HepG2 (cell line): ENCODE measurements at regions not wholly inside any gene's neighbourhood (a gene's known extent, or its start where the extent isn't known, plus 50 kb on each side); places are given as distances from the start of the nearest gene placed in this dataset.
A peak's percentile ranks its signal among the peaks of the same experiment; 100 is the strongest.

Experiments
- AHDC1 ChIP-seq: sonication (generic); formaldehyde crosslinking; IDR thresholded peaks from 2 replicates; pipeline ENCODE4 v1.5.1; 2020; ENCODE audit warnings: mild to moderate bottlenecking, missing genetic modification reagents, borderline replicate concordance
- ELF4 ChIP-seq: sonication (generic); formaldehyde crosslinking; IDR thresholded peaks from 2 replicates; pipeline ENCODE4 v1.5.0; 2020; ENCODE audit warnings: missing genetic modification reagents, mild to moderate bottlenecking, moderate library complexity, borderline replicate concordance
- HMG20A ChIP-seq: IDR thresholded peaks from 2 replicates; pipeline ENCODE4 v1.6.1; 2016; ENCODE audit warnings: borderline replicate concordance
- KDM5B ChIP-seq: sonication (generic); formaldehyde crosslinking; IDR thresholded peaks from 2 replicates; pipeline ENCODE4 v1.4.0; 2020; ENCODE audit warnings: missing genetic modification reagents, mild to moderate bottlenecking, borderline replicate concordance
- MYNN ChIP-seq: sonication (generic); formaldehyde crosslinking; IDR thresholded peaks from 2 replicates; pipeline ENCODE4 v1.4.0; 2020; ENCODE audit warnings: mild to moderate bottlenecking, low read depth, missing genetic modification reagents
- ZNF275 ChIP-seq: sonication (generic); formaldehyde crosslinking; IDR thresholded peaks from 2 replicates; pipeline ENCODE4 v1.8.0; 2022; ENCODE audit warnings: missing genetic modification reagents, mild to moderate bottlenecking, inconsistent platforms, borderline replicate concordance
- ZNF572 ChIP-seq: sonication (generic); formaldehyde crosslinking; IDR thresholded peaks from 2 replicates; pipeline ENCODE4 v1.5.1; 2020; ENCODE audit warnings: mild to moderate bottlenecking, missing genetic modification reagents
- ZNF720 ChIP-seq: sonication (generic); formaldehyde crosslinking; IDR thresholded peaks from 2 replicates; pipeline ENCODE4 v1.4.0; 2020; ENCODE audit warnings: missing genetic modification reagents
- TF ChIP-seq, protein P1 (sequence below): sonication (generic); formaldehyde crosslinking; IDR thresholded peaks from 2 replicates; pipeline ENCODE4 v1.8.1; 2023; ENCODE audit warnings: mild to moderate bottlenecking, missing genetic modification reagents, borderline replicate concordance
- TF ChIP-seq, protein P2 (sequence below): sonication (generic); formaldehyde crosslinking; IDR thresholded peaks from 2 replicates; pipeline ENCODE4 v1.8.0; 2022; ENCODE audit warnings: mild to moderate bottlenecking, missing genetic modification reagents, borderline replicate concordance
- TF ChIP-seq, protein P3 (sequence below): sonication (generic); formaldehyde crosslinking; IDR thresholded peaks from 2 replicates; pipeline ENCODE4 v1.4.0; 2020; ENCODE audit warnings: mild to moderate bottlenecking, missing genetic modification reagents

DNA sequence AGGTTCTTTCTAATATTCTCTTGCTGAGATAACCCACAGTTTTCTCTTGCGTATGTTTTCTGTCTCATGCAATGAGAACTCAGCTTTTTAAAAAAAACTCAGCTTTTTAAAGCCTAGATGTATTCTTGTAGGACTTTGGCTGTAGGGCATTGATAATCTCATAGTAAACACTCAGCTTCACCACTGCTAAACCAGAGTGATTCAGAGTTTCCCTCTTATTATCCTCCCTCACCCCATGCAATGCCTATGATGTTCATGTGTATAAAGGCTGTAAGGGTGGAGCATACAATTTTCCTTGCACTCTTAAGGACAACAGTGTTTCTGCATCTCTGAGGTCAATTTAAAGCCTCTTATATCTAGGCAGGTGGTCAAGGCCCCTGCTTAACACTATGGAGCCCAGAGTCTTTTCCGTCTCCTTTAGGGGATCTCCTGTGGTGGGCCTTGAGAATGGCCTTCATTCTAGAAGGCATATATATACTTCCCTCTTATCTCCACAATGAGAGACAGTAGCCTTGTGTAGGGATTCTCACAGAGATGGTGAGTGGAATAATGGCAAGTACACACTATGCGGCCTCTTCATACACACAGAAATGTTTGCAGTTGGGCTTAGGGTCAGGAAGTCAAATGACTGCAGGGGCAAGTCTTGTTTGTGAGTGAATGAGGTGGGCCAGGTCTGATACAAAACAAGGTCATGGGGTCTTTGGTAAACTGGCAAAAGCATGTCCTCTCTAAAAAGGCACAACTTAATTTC, 279.6 kb downstream of the HS3ST3A1 start (continued):
- TF ChIP-seq ZNF275: no peak
- TF ChIP-seq, protein P1, sequence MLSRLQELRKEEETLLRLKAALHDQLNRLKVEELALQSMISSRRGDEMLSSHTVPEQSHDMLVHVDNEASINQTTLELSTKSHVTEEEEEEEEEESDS: no peak
- TF ChIP-seq ZNF572 (CRISPR knock-in tag): no peak
- TF ChIP-seq, protein P2, sequence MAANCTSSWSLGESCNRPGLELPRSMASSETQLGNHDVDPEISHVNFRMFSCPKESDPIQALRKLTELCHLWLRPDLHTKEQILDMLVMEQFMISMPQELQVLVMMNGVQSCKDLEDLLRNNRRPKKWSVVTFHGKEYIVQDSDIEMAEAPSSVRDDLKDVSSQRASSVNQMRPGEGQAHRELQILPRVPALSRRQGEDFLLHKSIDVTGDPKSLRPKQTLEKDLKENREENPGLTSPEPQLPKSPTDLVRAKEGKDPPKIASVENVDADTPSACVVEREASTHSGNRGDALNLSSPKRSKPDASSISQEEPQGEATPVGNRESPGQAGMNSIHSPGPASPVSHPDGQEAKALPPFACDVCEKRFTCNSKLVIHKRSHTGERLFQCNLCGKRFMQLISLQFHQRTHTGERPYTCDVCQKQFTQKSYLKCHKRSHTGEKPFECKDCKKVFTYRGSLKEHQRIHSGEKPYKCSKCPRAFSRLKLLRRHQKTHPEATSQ (CRISPR knock-in tag): peak; percentile 34; the same call in 1 of the 2 replicates
- TF ChIP-seq MYNN (CRISPR knock-in tag): no peak
- TF ChIP-seq AHDC1 (CRISPR knock-in tag): peak; percentile 95
- TF ChIP-seq ZNF720 (CRISPR knock-in tag): no peak
- TF ChIP-seq ELF4 (CRISPR knock-in tag): no peak
- peak; percentile 92 for TF ChIP-seq HMG20A
- TF ChIP-seq KDM5B (CRISPR knock-in tag): no peak
- TF ChIP-seq, protein P3, sequence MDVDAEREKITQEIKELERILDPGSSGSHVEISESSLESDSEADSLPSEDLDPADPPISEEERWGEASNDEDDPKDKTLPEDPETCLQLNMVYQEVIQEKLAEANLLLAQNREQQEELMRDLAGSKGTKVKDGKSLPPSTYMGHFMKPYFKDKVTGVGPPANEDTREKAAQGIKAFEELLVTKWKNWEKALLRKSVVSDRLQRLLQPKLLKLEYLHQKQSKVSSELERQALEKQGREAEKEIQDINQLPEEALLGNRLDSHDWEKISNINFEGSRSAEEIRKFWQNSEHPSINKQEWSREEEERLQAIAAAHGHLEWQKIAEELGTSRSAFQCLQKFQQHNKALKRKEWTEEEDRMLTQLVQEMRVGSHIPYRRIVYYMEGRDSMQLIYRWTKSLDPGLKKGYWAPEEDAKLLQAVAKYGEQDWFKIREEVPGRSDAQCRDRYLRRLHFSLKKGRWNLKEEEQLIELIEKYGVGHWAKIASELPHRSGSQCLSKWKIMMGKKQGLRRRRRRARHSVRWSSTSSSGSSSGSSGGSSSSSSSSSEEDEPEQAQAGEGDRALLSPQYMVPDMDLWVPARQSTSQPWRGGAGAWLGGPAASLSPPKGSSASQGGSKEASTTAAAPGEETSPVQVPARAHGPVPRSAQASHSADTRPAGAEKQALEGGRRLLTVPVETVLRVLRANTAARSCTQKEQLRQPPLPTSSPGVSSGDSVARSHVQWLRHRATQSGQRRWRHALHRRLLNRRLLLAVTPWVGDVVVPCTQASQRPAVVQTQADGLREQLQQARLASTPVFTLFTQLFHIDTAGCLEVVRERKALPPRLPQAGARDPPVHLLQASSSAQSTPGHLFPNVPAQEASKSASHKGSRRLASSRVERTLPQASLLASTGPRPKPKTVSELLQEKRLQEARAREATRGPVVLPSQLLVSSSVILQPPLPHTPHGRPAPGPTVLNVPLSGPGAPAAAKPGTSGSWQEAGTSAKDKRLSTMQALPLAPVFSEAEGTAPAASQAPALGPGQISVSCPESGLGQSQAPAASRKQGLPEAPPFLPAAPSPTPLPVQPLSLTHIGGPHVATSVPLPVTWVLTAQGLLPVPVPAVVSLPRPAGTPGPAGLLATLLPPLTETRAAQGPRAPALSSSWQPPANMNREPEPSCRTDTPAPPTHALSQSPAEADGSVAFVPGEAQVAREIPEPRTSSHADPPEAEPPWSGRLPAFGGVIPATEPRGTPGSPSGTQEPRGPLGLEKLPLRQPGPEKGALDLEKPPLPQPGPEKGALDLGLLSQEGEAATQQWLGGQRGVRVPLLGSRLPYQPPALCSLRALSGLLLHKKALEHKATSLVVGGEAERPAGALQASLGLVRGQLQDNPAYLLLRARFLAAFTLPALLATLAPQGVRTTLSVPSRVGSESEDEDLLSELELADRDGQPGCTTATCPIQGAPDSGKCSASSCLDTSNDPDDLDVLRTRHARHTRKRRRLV: no peak
